ENCODE measurements at regions not wholly inside any gene's neighbourhood (a gene's known extent, or its start where the extent isn't known, plus 50 kb on each side); places are given as distances from the start of the nearest gene placed in this dataset.

GRCh38 chr1:172843444-172843843 lies 184.5 kb downstream of the FASLG start:
- CTCF ChIA-PET (ENCODE audit: partially characterized antibody) = interaction anchor here (0.7 kb wide), 1 partner anchor 277 kb away, joined by 4 read pairs; no protein-coding TSS in a partner anchor

More at GRCh38 chr1:172843444-172843843, 184.5 kb downstream of the FASLG start:
- DNase-seq (ENCODE audit: low read depth in 1 of 2, low spot score in 2 of 2) (no peak), FAIRE-seq (no peak)
- Histone ChIP-seq H3K4me2 (ENCODE audit: insufficient read depth in 1 of 2, low read depth in 2 of 2, low read length in 2 of 2) (no peak overlapping the region), H3K79me1 (ENCODE audit: low read depth, low read length) (no peaks in the 10 kb centered on the region), H4K91ac (replicated peaks; ENCODE audit: insufficient read length, low read length) (no peak overlapping the region), H3K23me2 (ENCODE audit: low read depth, low read length) (no peaks in the 10 kb centered on the region), H4K20me1 (replicated peaks in 1 of 2; ENCODE audit: control insufficient read depth in 1 of 2, insufficient read depth in 2 of 2, low read length in 2 of 2) (no peaks in the 10 kb centered on the region), H3K27me3 (replicated peaks in 1 of 4; ENCODE audit: control insufficient read depth in 3 of 4, extremely low read depth in 1 of 4, insufficient read depth in 3 of 4, low read length in 3 of 4) (no peaks in the 10 kb centered on the region), H3K9ac (replicated peaks in 1 of 4; ENCODE audit: extremely low read depth in 1 of 4, low read depth in 3 of 4, low read length in 3 of 4) (no peak overlapping the region), H2BK12ac (ENCODE audit: low read depth, low read length) (0 out of 2 replicates have a peak overlapping the region, but pooled peaks have one; percentile 27), H3K14ac (ENCODE audit: insufficient read length) (no peak overlapping the region), H3K18ac (ENCODE audit: extremely low read depth, low read length) (peak overlapping the region; percentile 48; the same call in 1 of the 2 replicates), H4K8ac (ENCODE audit: extremely low read depth, insufficient read depth, low read length) (no peak overlapping the region), H2BK5ac (ENCODE audit: low read depth, low read length) (no peak overlapping the region), H3K56ac (replicated peaks; ENCODE audit: insufficient read length, low read depth, low read length) (no peak overlapping the region), H3K4me3 (ENCODE audit: extremely low read depth in 1 of 4, insufficient read depth in 2 of 4, low read depth in 3 of 4, low read length in 4 of 4) (no peak overlapping the region), H2BK15ac (ENCODE audit: low read length) (no peak overlapping the region), H3K9me3 (ENCODE audit: insufficient read depth in 2 of 2, low read depth in 1 of 2, low read length in 1 of 2) (no peaks in the 10 kb centered on the region), H4K5ac (ENCODE audit: insufficient read length, low read depth, low read length) (no peak overlapping the region), H3K36me3 (ENCODE audit: control insufficient read depth in 2 of 4, insufficient read depth in 4 of 4, low read length in 3 of 4) (no peaks in the 10 kb centered on the region), H3K79me2 (ENCODE audit: control insufficient read depth in 1 of 2, insufficient read depth in 2 of 2, low read length in 2 of 2) (no peaks in the 10 kb centered on the region), H3K4me1 (replicated peaks in 1 of 4; ENCODE audit: control insufficient read depth in 3 of 4, insufficient read depth in 4 of 4, low read length in 3 of 4) (peaks cover 0 to 2% (median 0%) of the 10 kb centered on the region in 4 experiments; a peak in 2 of 7 replicates), H2AFZ (ENCODE audit: low read length) (0 out of 2 replicates have a peak overlapping the region, but pooled peaks have one; percentile 2), H2BK120ac (replicated peaks; ENCODE audit: low read depth, low read length) (no peak overlapping the region), H2BK20ac (ENCODE audit: low read length) (no peak overlapping the region), H3K27ac (ENCODE audit: low read depth, low read length) (no peak overlapping the region), H3K23ac (ENCODE audit: insufficient read length) (no peak overlapping the region), H2AK5ac (ENCODE audit: low read depth, low read length) (no peak overlapping the region), H3K4ac (replicated peaks; ENCODE audit: insufficient read length, low read depth, low read length) (no peak overlapping the region)
- POLR2A ChIA-PET (ENCODE audit: partially characterized antibody) = no interaction called here
- TF ChIP-seq CBX8 (IDR thresholded peaks at IDR 0.05; ENCODE audit: borderline replicate concordance, low read depth, low read length) = no peak
- WGBS, 2 experiments (ENCODE audit: extremely low coverage in 1 of 2, insufficient coverage in 1 of 2, insufficient read length in 1 of 2, insufficient replicate concordance in 2 of 2, low coverage in 1 of 2, low lambda C conversion rate in 2 of 2, missing lambda C conversion rate in 1 of 2) = 53% methylated on average over 2 of the region's 2 CpGs; no CpG with 5 or more reads in 1 of the 2 experiments

All from H1 (cell line).